ENCODE measurements at regions not wholly inside any gene's neighbourhood (a gene's known extent, or its start where the extent isn't known, plus 50 kb on each side); places are given as distances from the start of the nearest gene placed in this dataset.
"Not testable (repeated sequence)": the region's sequence is repeated elsewhere in the genome, so short reads cannot be mapped to it uniquely, and the experiment has no call there.

GRCh38 chr11:16605894-16606783, 132.3 kb upstream of the C11orf58 start:
- peak; percentile 79 for DNase-seq

- no peak for DNase-seq
Measured at GRCh38 chr11:16605389-16605893, 133.0 kb upstream of the C11orf58 start.

- DNase-seq = peak; percentile 23
Measured at GRCh38 chr11:16604794-16605388, 133.6 kb upstream of the C11orf58 start.

GRCh38 chr11:16603890-16604793, 134.3 kb upstream of the C11orf58 start:
- DNase-seq = peak; percentile 4

- DNase-seq = no peak
Measured at GRCh38 chr11:16603245-16603644, 135.2 kb upstream of the C11orf58 start.

GRCh38 chr11:16598906-16599305, 139.5 kb upstream of the C11orf58 start:
- no peak for DNase-seq

GRCh38 chr11:16598032-16598431, 140.4 kb upstream of the C11orf58 start:
- no peak for DNase-seq

GRCh38 chr11:16596231-16596630, 142.2 kb upstream of the C11orf58 start:
- DNase-seq = no peak

GRCh38 chr11:16591157-16591556, 147.3 kb upstream of the C11orf58 start:
- DNase-seq = no peak

GRCh38 chr11:16587670-16588069, 150.8 kb upstream of the C11orf58 start:
- DNase-seq = no peak

- no peak for DNase-seq
Measured at GRCh38 chr11:16584569-16584968, 153.9 kb upstream of the C11orf58 start.

- DNase-seq = not testable (repeated sequence)
Measured at GRCh38 chr11:16581078-16581477, 157.4 kb upstream of the C11orf58 start.

- DNase-seq = no peak
Measured at GRCh38 chr11:16577490-16577889, 161.0 kb upstream of the C11orf58 start.

GRCh38 chr11:16574889-16575288, 163.6 kb upstream of the C11orf58 start:
- not testable (repeated sequence) for DNase-seq

GRCh38 chr11:16572945-16573344, 165.5 kb upstream of the C11orf58 start:
- no peak for DNase-seq

- no peak for DNase-seq
Measured at GRCh38 chr11:16561150-16561549, 177.3 kb upstream of the C11orf58 start.

- no peak for DNase-seq
Measured at GRCh38 chr11:16558494-16558893, 180.0 kb upstream of the C11orf58 start.

- DNase-seq = no peak
Measured at GRCh38 chr11:16555956-16556355, 182.5 kb upstream of the C11orf58 start.

GRCh38 chr11:16554361-16554760, 184.1 kb upstream of the C11orf58 start:
- DNase-seq = no peak

- DNase-seq = no peak
Measured at GRCh38 chr11:16547879-16548278, 190.6 kb upstream of the C11orf58 start.

- no peak for DNase-seq
Measured at GRCh38 chr11:16543642-16544041, 187.3 kb upstream of the SOX6 start.

GRCh38 chr11:16542353-16542752, 186.0 kb upstream of the SOX6 start:
- DNase-seq = no peak

GRCh38 chr11:16536513-16536912, 180.2 kb upstream of the SOX6 start:
- DNase-seq = no peak

Measured in HCEC 1CT (cell line).